ENCODE measurements at regions not wholly inside any gene's neighbourhood (a gene's known extent, or its start where the extent isn't known, plus 50 kb on each side); places are given as distances from the start of the nearest gene placed in this dataset.

GRCh38 chr12:30211743-30212142 lies 428.0 kb upstream of the TMTC1 start:
- no peaks in the 10 kb centered on the region for H3K9me3 Mint-ChIP-seq
- DNase-seq (ENCODE audit: extremely low spot score, unreplicated experiment), result no peak
- TF ChIP-seq CTCF (conservative IDR thresholded peaks at IDR 0.05), result no peak
- H3K27ac Mint-ChIP-seq, result no peak overlapping the region
- H3K27me3 Mint-ChIP-seq, result peaks cover 7% of the 10 kb centered on the region
- H3K4me3 Mint-ChIP-seq, result no peak overlapping the region
- peaks cover 2% of the 10 kb centered on the region for H3K36me3 Mint-ChIP-seq
- no peaks in the 10 kb centered on the region for H3K4me1 Mint-ChIP-seq (ENCODE audit: unreplicated experiment)

- H3K27ac Mint-ChIP-seq, result no peak overlapping the region
- H3K27me3 Mint-ChIP-seq, result peaks cover 76% of the 10 kb centered on the region
- DNase-seq (ENCODE audit: extremely low spot score, unreplicated experiment), result no peak
- no peak for TF ChIP-seq CTCF (conservative IDR thresholded peaks at IDR 0.05)
- no peaks in the 10 kb centered on the region for H3K4me1 Mint-ChIP-seq (ENCODE audit: unreplicated experiment)
- H3K4me3 Mint-ChIP-seq, result no peak overlapping the region
- H3K36me3 Mint-ChIP-seq, result peaks cover 8% of the 10 kb centered on the region
- no peaks in the 10 kb centered on the region for H3K9me3 Mint-ChIP-seq
Measured at GRCh38 chr12:30203981-30204380, 420.2 kb upstream of the TMTC1 start.

GRCh38 chr12:30202521-30203254 lies 418.9 kb upstream of the TMTC1 start:
- no peak overlapping the region for H3K27ac Mint-ChIP-seq
- H3K9me3 Mint-ChIP-seq, result no peaks in the 10 kb centered on the region
- no peaks in the 10 kb centered on the region for H3K4me1 Mint-ChIP-seq (ENCODE audit: unreplicated experiment)
- no peak for DNase-seq (ENCODE audit: extremely low spot score, unreplicated experiment)
- H3K36me3 Mint-ChIP-seq, result peaks cover 8% of the 10 kb centered on the region
- TF ChIP-seq CTCF (conservative IDR thresholded peaks at IDR 0.05), result no peak
- H3K27me3 Mint-ChIP-seq, result peaks cover 76% of the 10 kb centered on the region
- no peak overlapping the region for H3K4me3 Mint-ChIP-seq

GRCh38 chr12:30201301-30202160 lies 417.8 kb upstream of the TMTC1 start:
- H3K36me3 Mint-ChIP-seq, result peaks cover 4% of the 10 kb centered on the region
- DNase-seq (ENCODE audit: extremely low spot score, unreplicated experiment), result no peak
- H3K9me3 Mint-ChIP-seq, result no peaks in the 10 kb centered on the region
- H3K27me3 Mint-ChIP-seq, result peaks cover 72% of the 10 kb centered on the region
- H3K4me1 Mint-ChIP-seq (ENCODE audit: unreplicated experiment), result no peaks in the 10 kb centered on the region
- TF ChIP-seq CTCF (conservative IDR thresholded peaks at IDR 0.05), result no peak
- H3K4me3 Mint-ChIP-seq, result peak overlapping the region; percentile 51
- H3K27ac Mint-ChIP-seq, result no peak overlapping the region

- Mint-ChIP-seq H3K4me1 (ENCODE audit: unreplicated experiment) (no peaks in the 10 kb centered on the region), H3K36me3 (peaks cover 4% of the 10 kb centered on the region), H3K4me3 (peak overlapping the region; percentile 76), H3K27me3 (peaks cover 70% of the 10 kb centered on the region), H3K9me3 (no peaks in the 10 kb centered on the region), H3K27ac (no peak overlapping the region)
- no peak for DNase-seq (ENCODE audit: extremely low spot score, unreplicated experiment)
- TF ChIP-seq CTCF (conservative IDR thresholded peaks at IDR 0.05), result no peak
Measured at GRCh38 chr12:30200864-30201263, 417.1 kb upstream of the TMTC1 start.
